GM23338 (cell line): ENCODE measurements at regions not wholly inside any gene's neighbourhood (a gene's known extent, or its start where the extent isn't known, plus 50 kb on each side); places are given as distances from the start of the nearest gene placed in this dataset.

Experiments used
- ATAC-seq: fragments of 200-7000 bp; cut with Tn5 transposase; 3 replicates; pipeline ENCODE4 v1.9.1; 2020
- DNase-seq: peaks from one replicate; pipeline ENCODE4 v3.0.0-alpha.2; 2015; ENCODE audit warnings: low spot score
- H2AFZ ChIP-seq: fragments of 200-600 bp; sonication (generic); 2 replicates; pipeline ENCODE4 v1.8.0; 2016; ENCODE audit warnings: antibody characterized with exemption, mild to moderate bottlenecking, moderate library complexity
- H3F3A ChIP-seq: fragments of 200-600 bp; sonication (generic); replicated peaks from 2 replicates; pipeline ENCODE4 v1.8.0; 2017; ENCODE audit warnings: antibody characterized with exemption, mixed run types, low read depth
- H3K27ac ChIP-seq: fragments of 200-600 bp; sonication (generic); 2 replicates; pipeline ENCODE4 v1.6.1; 2016; ENCODE audit warnings: low read depth
- H3K27me3 ChIP-seq: fragments of 200-600 bp; sonication (generic); 2 replicates; pipeline ENCODE4 v1.8.0; 2016; ENCODE audit warnings: mild to moderate bottlenecking, mixed run types, moderate library complexity; ENCODE audit not compliant: insufficient read depth
- H3K36me3 ChIP-seq: fragments of 200-600 bp; sonication (generic); 2 replicates; pipeline ENCODE4 v1.8.0; 2016; ENCODE audit warnings: mild to moderate bottlenecking; ENCODE audit not compliant: insufficient read depth
- H3K4me1 ChIP-seq: fragments of 200-600 bp; sonication (generic); 2 replicates; pipeline ENCODE4 v1.8.0; 2016; ENCODE audit warnings: mild to moderate bottlenecking, moderate library complexity; ENCODE audit not compliant: insufficient read depth
- H3K4me2 ChIP-seq: fragments of 200-600 bp; sonication (generic); 2 replicates; pipeline ENCODE4 v1.7.1; 2017; ENCODE audit warnings: mixed run types
- H3K4me3 ChIP-seq: fragments of 200-600 bp; sonication (generic); 2 replicates; pipeline ENCODE4 v1.6.1; 2016; ENCODE audit warnings: mixed run types
- H3K79me2 ChIP-seq: fragments of 200-600 bp; sonication (generic); replicated peaks from 2 replicates; pipeline ENCODE4 v1.8.0; 2017; ENCODE audit warnings: mild to moderate bottlenecking; ENCODE audit not compliant: insufficient read depth
- H3K9me2 ChIP-seq: fragments of 200-600 bp; sonication (generic); 2 replicates; pipeline ENCODE4 v1.8.0; 2017; ENCODE audit not compliant: insufficient read depth
- H4K20me1 ChIP-seq: fragments of 200-600 bp; sonication (generic); replicated peaks from 2 replicates; pipeline ENCODE4 v1.8.0; 2017; ENCODE audit warnings: mild to moderate bottlenecking; ENCODE audit not compliant: insufficient read depth
- H3K27ac Mint-ChIP-seq: 2 replicates; pipeline ENCODE4 v1.8.0; 2020; ENCODE audit warnings: inconsistent platforms, mild to moderate bottlenecking, moderate library complexity, mixed read lengths
- H3K27me3 Mint-ChIP-seq: 3 replicates; pipeline ENCODE4 v1.8.0; 2022; ENCODE audit warnings: low read depth, mild to moderate bottlenecking, moderate library complexity, mixed read lengths, inconsistent platforms; ENCODE audit not compliant: insufficient read depth, poor library complexity
- H3K36me3 Mint-ChIP-seq: 3 replicates; pipeline ENCODE4 v1.8.0; 2021; ENCODE audit warnings: low read depth, mild to moderate bottlenecking, inconsistent platforms, moderate library complexity, mixed read lengths
- H3K4me1 Mint-ChIP-seq: 3 replicates; pipeline ENCODE4 v1.8.0; 2020; ENCODE audit warnings: mild to moderate bottlenecking, inconsistent platforms, mixed read lengths
- H3K4me3 Mint-ChIP-seq: 3 replicates; pipeline ENCODE4 v1.8.0; 2021; ENCODE audit warnings: moderate library complexity, mild to moderate bottlenecking, inconsistent platforms, mixed read lengths
- H3K9me3 Mint-ChIP-seq: 3 replicates; pipeline ENCODE4 v1.8.0; 2020; ENCODE audit warnings: moderate library complexity, mild to moderate bottlenecking, inconsistent platforms, mixed read lengths
- CREB1 ChIP-seq: fragments of 250-450 bp; sonication (Bioruptor Pico); IDR thresholded peaks from 2 replicates; pipeline ENCODE4 v1.5.0; 2020; ENCODE audit warnings: low read depth, mild to moderate bottlenecking, moderate library complexity
- EZH2 ChIP-seq: fragments of 200-600 bp; sonication (generic); IDR thresholded peaks from one replicate; pipeline ENCODE4 v1.8.0; 2017; ENCODE audit warnings: antibody characterized with exemption, mild to moderate bottlenecking, low read depth; ENCODE audit not compliant: unreplicated experiment
- EZH2phosphoT487 ChIP-seq: fragments of 200-600 bp; sonication (generic); IDR thresholded peaks from one replicate; pipeline ENCODE4 v1.8.1; 2018; ENCODE audit warnings: antibody characterized with exemption; ENCODE audit not compliant: unreplicated experiment
- JUNB ChIP-seq: IDR thresholded peaks from one replicate; pipeline ENCODE4 v1.6.1; 2016; ENCODE audit warnings: antibody characterized with exemption; ENCODE audit not compliant: unreplicated experiment
- NANOG ChIP-seq: IDR thresholded peaks from 2 replicates; pipeline ENCODE4 v1.6.1; 2016; ENCODE audit warnings: antibody characterized with exemption, borderline replicate concordance
- POLR2AphosphoS5 ChIP-seq: IDR thresholded peaks from 2 replicates; pipeline ENCODE4 v1.6.1; 2016; ENCODE audit warnings: antibody characterized with exemption, low read depth
- ZNF114 ChIP-seq: fragments of 250-450 bp; sonication (Bioruptor Pico); IDR thresholded peaks from 2 replicates; pipeline ENCODE4 v1.5.0; 2020; ENCODE audit warnings: mild to moderate bottlenecking, moderate library complexity
- TF ChIP-seq, protein P1 (sequence below): fragments of 250-450 bp; sonication (Bioruptor Pico); IDR thresholded peaks from 2 replicates; pipeline ENCODE4 v1.5.0; 2020; ENCODE audit warnings: mild to moderate bottlenecking, moderate library complexity

DNA sequence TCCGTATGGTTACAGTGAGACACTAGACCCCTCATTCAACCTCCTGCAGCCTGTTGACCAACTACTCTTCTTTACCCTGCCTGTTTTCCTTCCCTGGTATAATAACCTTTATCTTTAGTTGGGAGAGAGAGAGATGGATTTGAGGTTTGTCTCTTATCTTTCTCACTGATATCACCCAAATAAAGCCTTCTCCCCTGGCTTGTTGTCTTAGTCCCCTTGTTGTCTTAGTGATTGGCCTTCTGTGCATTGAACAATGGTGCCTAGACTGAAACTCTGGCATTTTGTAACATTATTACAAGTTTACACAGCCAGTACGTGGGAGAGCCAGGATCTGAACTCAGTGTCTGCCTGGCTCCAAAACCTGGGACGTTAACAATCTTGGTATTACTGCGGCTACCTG is 560.8 kb downstream of the HS3ST4 start:
- TF ChIP-seq JUNB: no peak
- TF ChIP-seq EZH2phosphoT487: no peak
- TF ChIP-seq, protein P1, sequence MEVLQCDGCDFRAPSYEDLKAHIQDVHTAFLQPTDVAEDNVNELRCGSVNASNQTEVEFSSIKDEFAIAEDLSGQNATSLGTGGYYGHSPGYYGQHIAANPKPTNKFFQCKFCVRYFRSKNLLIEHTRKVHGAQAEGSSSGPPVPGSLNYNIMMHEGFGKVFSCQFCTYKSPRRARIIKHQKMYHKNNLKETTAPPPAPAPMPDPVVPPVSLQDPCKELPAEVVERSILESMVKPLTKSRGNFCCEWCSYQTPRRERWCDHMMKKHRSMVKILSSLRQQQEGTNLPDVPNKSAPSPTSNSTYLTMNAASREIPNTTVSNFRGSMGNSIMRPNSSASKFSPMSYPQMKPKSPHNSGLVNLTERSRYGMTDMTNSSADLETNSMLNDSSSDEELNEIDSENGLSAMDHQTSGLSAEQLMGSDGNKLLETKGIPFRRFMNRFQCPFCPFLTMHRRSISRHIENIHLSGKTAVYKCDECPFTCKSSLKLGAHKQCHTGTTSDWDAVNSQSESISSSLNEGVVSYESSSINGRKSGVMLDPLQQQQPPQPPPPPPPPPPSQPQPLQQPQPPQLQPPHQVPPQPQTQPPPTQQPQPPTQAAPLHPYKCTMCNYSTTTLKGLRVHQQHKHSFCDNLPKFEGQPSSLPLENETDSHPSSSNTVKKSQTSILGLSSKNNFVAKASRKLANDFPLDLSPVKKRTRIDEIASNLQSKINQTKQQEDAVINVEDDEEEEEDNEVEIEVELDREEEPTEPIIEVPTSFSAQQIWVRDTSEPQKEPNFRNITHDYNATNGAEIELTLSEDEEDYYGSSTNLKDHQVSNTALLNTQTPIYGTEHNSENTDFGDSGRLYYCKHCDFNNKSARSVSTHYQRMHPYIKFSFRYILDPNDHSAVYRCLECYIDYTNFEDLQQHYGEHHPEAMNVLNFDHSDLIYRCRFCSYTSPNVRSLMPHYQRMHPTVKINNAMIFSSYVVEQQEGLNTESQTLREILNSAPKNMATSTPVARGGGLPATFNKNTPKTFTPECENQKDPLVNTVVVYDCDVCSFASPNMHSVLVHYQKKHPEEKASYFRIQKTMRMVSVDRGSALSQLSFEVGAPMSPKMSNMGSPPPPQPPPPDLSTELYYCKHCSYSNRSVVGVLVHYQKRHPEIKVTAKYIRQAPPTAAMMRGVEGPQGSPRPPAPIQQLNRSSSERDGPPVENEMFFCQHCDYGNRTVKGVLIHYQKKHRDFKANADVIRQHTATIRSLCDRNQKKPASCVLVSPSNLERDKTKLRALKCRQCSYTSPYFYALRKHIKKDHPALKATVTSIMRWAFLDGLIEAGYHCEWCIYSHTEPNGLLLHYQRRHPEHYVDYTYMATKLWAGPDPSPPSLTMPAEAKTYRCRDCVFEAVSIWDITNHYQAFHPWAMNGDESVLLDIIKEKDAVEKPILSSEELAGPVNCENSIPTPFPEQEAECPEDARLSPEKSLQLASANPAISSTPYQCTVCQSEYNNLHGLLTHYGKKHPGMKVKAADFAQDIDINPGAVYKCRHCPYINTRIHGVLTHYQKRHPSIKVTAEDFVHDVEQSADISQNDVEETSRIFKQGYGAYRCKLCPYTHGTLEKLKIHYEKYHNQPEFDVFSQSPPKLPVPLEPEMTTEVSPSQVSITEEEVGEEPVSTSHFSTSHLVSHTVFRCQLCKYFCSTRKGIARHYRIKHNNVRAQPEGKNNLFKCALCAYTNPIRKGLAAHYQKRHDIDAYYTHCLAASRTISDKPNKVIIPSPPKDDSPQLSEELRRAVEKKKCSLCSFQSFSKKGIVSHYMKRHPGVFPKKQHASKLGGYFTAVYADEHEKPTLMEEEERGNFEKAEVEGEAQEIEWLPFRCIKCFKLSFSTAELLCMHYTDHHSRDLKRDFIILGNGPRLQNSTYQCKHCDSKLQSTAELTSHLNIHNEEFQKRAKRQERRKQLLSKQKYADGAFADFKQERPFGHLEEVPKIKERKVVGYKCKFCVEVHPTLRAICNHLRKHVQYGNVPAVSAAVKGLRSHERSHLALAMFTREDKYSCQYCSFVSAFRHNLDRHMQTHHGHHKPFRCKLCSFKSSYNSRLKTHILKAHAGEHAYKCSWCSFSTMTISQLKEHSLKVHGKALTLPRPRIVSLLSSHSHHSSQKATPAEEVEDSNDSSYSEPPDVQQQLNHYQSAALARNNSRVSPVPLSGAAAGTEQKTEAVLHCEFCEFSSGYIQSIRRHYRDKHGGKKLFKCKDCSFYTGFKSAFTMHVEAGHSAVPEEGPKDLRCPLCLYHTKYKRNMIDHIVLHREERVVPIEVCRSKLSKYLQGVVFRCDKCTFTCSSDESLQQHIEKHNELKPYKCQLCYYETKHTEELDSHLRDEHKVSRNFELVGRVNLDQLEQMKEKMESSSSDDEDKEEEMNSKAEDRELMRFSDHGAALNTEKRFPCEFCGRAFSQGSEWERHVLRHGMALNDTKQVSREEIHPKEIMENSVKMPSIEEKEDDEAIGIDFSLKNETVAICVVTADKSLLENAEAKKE (CRISPR knock-in tag): no peak
- no peak for TF ChIP-seq NANOG
- no peak for TF ChIP-seq ZNF114 (CRISPR knock-in tag)
- no peak for TF ChIP-seq POLR2AphosphoS5
- Histone ChIP-seq H3K9me2 (peaks cover 7% of the 10 kb centered on the region; the same call in 1 of the 2 replicates), H2AFZ (no peak overlapping the region), H3K36me3 (peaks cover 9% of the 10 kb centered on the region; the same call in 1 of the 2 replicates), H3K4me1 (no peaks in the 10 kb centered on the region), H3K27ac (no peak overlapping the region), H3F3A (no peaks in the 10 kb centered on the region), H4K20me1 (no peaks in the 10 kb centered on the region), H3K79me2 (no peaks in the 10 kb centered on the region), H3K4me3 (no peak overlapping the region), H3K4me2 (no peak overlapping the region), H3K27me3 (no peaks in the 10 kb centered on the region)
- H3K36me3 Mint-ChIP-seq: peaks cover 27% of the 10 kb centered on the region
- no peak for ATAC-seq
- H3K9me3 Mint-ChIP-seq: peaks cover 93% of the 10 kb centered on the region
- H3K4me3 Mint-ChIP-seq: no peak overlapping the region
- no peak overlapping the region for H3K27ac Mint-ChIP-seq
- peaks cover 7% of the 10 kb centered on the region for H3K27me3 Mint-ChIP-seq
- H3K4me1 Mint-ChIP-seq: no peaks in the 10 kb centered on the region
- no peak for DNase-seq

DNA sequence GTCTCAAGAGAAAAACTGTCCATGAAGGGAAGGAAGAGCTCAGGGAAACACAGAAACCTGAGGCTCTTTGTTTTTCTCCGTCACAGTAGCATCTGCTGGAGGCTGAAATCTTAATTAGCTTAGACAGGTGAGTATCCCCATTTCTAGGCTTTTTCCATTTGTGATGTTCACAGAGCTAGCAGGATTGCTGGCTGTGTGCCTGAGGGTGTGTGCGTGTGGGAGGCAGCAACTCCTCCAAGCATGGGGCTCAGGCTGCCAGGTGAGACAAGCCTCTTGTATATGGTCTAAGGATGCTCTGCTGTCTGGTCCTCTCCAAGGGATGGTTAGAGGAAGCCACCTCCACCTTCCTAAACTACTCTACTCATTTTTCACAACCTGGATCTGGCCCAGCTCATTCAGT is 569.9 kb downstream of the HS3ST4 start:
- no peaks in the 10 kb centered on the region for H3K4me1 Mint-ChIP-seq
- TF ChIP-seq CREB1 (CRISPR knock-in tag) (no peak), EZH2 (no peak), ZNF114 (CRISPR knock-in tag) (no peak), NANOG (no peak)

More for the DNA sequence above, 569.9 kb downstream of the HS3ST4 start:
- Mint-ChIP-seq H3K36me3 (peaks cover 14% of the 10 kb centered on the region), H3K27ac (no peak overlapping the region), H3K4me3 (no peak overlapping the region), H3K27me3 (peaks cover 5% of the 10 kb centered on the region), H3K9me3 (peaks cover 85% of the 10 kb centered on the region)
- no peaks in the 10 kb centered on the region for H3K4me1 ChIP-seq
- no peaks in the 10 kb centered on the region for H3K27me3 ChIP-seq
- H3K79me2 ChIP-seq: no peaks in the 10 kb centered on the region
- H4K20me1 ChIP-seq: no peaks in the 10 kb centered on the region
- H3K4me2 ChIP-seq: no peak overlapping the region
- no peaks in the 10 kb centered on the region for H3F3A ChIP-seq
- no peaks in the 10 kb centered on the region; the same call in 1 of the 2 replicates for H3K36me3 ChIP-seq
- no peak overlapping the region for H3K27ac ChIP-seq
- H2AFZ ChIP-seq: no peak overlapping the region
- ATAC-seq (no peak), DNase-seq (no peak)
- no peak overlapping the region for H3K4me3 ChIP-seq
- H3K9me2 ChIP-seq: no peaks in the 10 kb centered on the region
